SK-N-SH (cell line): ENCODE measurements at regions not wholly inside any gene's neighbourhood (a gene's known extent, or its start where the extent isn't known, plus 50 kb on each side); places are given as distances from the start of the nearest gene placed in this dataset.

Experiments
- RAD21 ChIP-seq: IDR thresholded peaks from 2 replicates; pipeline ENCODE4 v1.6.1; 2012; ENCODE audit warnings: mild to moderate bottlenecking, low read length
- TF ChIP-seq, protein P1 (sequence below): fragments of 200-600 bp; sonication (generic); IDR thresholded peaks from 2 replicates; pipeline ENCODE4 v1.6.1; 2017; ENCODE audit warnings: antibody characterized with exemption, mild to moderate bottlenecking, moderate library complexity

DNA sequence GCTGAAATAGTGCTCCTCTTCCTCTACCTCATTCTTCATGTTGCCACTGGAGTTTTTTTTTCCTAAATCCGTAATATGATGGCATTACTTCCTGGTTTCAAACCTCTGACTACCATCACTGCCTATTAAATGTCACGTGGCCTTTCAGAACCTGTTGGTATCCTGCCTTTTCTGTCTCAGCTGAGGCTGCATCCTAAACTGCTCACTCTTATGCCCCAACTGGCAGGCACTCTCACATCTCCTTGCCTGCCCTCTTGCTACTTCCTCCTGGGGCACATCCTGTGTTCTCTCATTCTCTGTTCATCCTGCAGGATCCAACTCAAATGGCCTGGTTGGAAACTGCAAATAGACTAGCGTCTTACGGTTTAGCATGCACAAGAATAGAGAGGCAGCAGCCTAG lies 468.1 kb upstream of the FANCL start:
- TF ChIP-seq, protein P1, sequence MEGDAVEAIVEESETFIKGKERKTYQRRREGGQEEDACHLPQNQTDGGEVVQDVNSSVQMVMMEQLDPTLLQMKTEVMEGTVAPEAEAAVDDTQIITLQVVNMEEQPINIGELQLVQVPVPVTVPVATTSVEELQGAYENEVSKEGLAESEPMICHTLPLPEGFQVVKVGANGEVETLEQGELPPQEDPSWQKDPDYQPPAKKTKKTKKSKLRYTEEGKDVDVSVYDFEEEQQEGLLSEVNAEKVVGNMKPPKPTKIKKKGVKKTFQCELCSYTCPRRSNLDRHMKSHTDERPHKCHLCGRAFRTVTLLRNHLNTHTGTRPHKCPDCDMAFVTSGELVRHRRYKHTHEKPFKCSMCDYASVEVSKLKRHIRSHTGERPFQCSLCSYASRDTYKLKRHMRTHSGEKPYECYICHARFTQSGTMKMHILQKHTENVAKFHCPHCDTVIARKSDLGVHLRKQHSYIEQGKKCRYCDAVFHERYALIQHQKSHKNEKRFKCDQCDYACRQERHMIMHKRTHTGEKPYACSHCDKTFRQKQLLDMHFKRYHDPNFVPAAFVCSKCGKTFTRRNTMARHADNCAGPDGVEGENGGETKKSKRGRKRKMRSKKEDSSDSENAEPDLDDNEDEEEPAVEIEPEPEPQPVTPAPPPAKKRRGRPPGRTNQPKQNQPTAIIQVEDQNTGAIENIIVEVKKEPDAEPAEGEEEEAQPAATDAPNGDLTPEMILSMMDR, result no peak
- no peak for TF ChIP-seq RAD21
